ENCODE measurements at regions not wholly inside any gene's neighbourhood (a gene's known extent, or its start where the extent isn't known, plus 50 kb on each side); places are given as distances from the start of the nearest gene placed in this dataset.

- Histone ChIP-seq H3K27me3 (ENCODE audit: control insufficient read depth, insufficient read depth, low read length) (no peaks in the 10 kb centered on the region), H3K4me3 (ENCODE audit: insufficient read depth, low read depth, low read length) (no peak overlapping the region), H3K36me3 (replicated peaks; ENCODE audit: control insufficient read depth, insufficient read depth, low read length) (no peaks in the 10 kb centered on the region)
- no peak for DNase-seq
These were observed 141.3 kb downstream of the TRMT11 start for GRCh38 chr6:126127659-126128058.

- DNase-seq = no peak
- H3K4me3 ChIP-seq (ENCODE audit: insufficient read depth, low read depth, low read length) = no peak overlapping the region
- H3K27me3 ChIP-seq (ENCODE audit: control insufficient read depth, insufficient read depth, low read length) = no peaks in the 10 kb centered on the region
These were observed 144.9 kb downstream of the TRMT11 start for GRCh38 chr6:126131246-126131645.

GRCh38 chr6:126133984-126134383 lies 147.6 kb downstream of the TRMT11 start:
- no peak for DNase-seq
- Histone ChIP-seq H3K36me3 (replicated peaks; ENCODE audit: control insufficient read depth, insufficient read depth, low read length) (no peaks in the 10 kb centered on the region), H3K27me3 (ENCODE audit: control insufficient read depth, insufficient read depth, low read length) (no peaks in the 10 kb centered on the region), H3K4me3 (ENCODE audit: insufficient read depth, low read depth, low read length) (no peak overlapping the region)

More at GRCh38 chr6:126131246-126131645, 144.9 kb downstream of the TRMT11 start:
- H3K36me3 ChIP-seq (replicated peaks; ENCODE audit: control insufficient read depth, insufficient read depth, low read length) = no peaks in the 10 kb centered on the region

GRCh38 chr6:126134491-126134890 lies 148.2 kb downstream of the TRMT11 start:
- H3K27me3 ChIP-seq (ENCODE audit: control insufficient read depth, insufficient read depth, low read length) = no peaks in the 10 kb centered on the region
- no peaks in the 10 kb centered on the region for H3K36me3 ChIP-seq (replicated peaks; ENCODE audit: control insufficient read depth, insufficient read depth, low read length)
- no peak for DNase-seq
- H3K4me3 ChIP-seq (ENCODE audit: insufficient read depth, low read depth, low read length) = no peak overlapping the region

- no peaks in the 10 kb centered on the region for H3K27me3 ChIP-seq (ENCODE audit: control insufficient read depth, insufficient read depth, low read length)
- no peaks in the 10 kb centered on the region for H3K36me3 ChIP-seq (replicated peaks; ENCODE audit: control insufficient read depth, insufficient read depth, low read length)
- DNase-seq = no peak
- H3K4me3 ChIP-seq (ENCODE audit: insufficient read depth, low read depth, low read length) = no peak overlapping the region
These were observed 153.7 kb downstream of the TRMT11 start for GRCh38 chr6:126140015-126140414.

- DNase-seq = no peak
- Histone ChIP-seq H3K36me3 (replicated peaks; ENCODE audit: control insufficient read depth, insufficient read depth, low read length) (no peaks in the 10 kb centered on the region), H3K4me3 (ENCODE audit: insufficient read depth, low read depth, low read length) (no peak overlapping the region), H3K27me3 (ENCODE audit: control insufficient read depth, insufficient read depth, low read length) (no peaks in the 10 kb centered on the region)
These were observed 157.5 kb downstream of the TRMT11 start for GRCh38 chr6:126143761-126144251.

- Histone ChIP-seq H3K4me3 (ENCODE audit: insufficient read depth, low read depth, low read length) (no peak overlapping the region), H3K27me3 (ENCODE audit: control insufficient read depth, insufficient read depth, low read length) (no peaks in the 10 kb centered on the region), H3K36me3 (replicated peaks; ENCODE audit: control insufficient read depth, insufficient read depth, low read length) (no peaks in the 10 kb centered on the region)
- DNase-seq = peak; percentile 6
These were observed 159.0 kb downstream of the TRMT11 start for GRCh38 chr6:126145351-126145750.

- Histone ChIP-seq H3K4me3 (ENCODE audit: insufficient read depth, low read depth, low read length) (no peak overlapping the region), H3K27me3 (ENCODE audit: control insufficient read depth, insufficient read depth, low read length) (no peaks in the 10 kb centered on the region), H3K36me3 (replicated peaks; ENCODE audit: control insufficient read depth, insufficient read depth, low read length) (no peaks in the 10 kb centered on the region)
- no peak for DNase-seq
These were observed 161.0 kb downstream of the TRMT11 start for GRCh38 chr6:126147291-126147815.

GRCh38 chr6:126148853-126149252 lies 162.5 kb downstream of the TRMT11 start:
- H3K36me3 ChIP-seq (replicated peaks; ENCODE audit: control insufficient read depth, insufficient read depth, low read length) = no peaks in the 10 kb centered on the region
- no peaks in the 10 kb centered on the region for H3K27me3 ChIP-seq (ENCODE audit: control insufficient read depth, insufficient read depth, low read length)
- no peak for DNase-seq
- no peak overlapping the region for H3K4me3 ChIP-seq (ENCODE audit: insufficient read depth, low read depth, low read length)

GRCh38 chr6:126152372-126152745 lies 166.0 kb downstream of the TRMT11 start:
- no peaks in the 10 kb centered on the region for H3K36me3 ChIP-seq (replicated peaks; ENCODE audit: control insufficient read depth, insufficient read depth, low read length)
- no peaks in the 10 kb centered on the region for H3K27me3 ChIP-seq (ENCODE audit: control insufficient read depth, insufficient read depth, low read length)
- DNase-seq = no peak
- H3K4me3 ChIP-seq (ENCODE audit: insufficient read depth, low read depth, low read length) = no peak overlapping the region

- Histone ChIP-seq H3K4me3 (ENCODE audit: insufficient read depth, low read depth, low read length) (no peak overlapping the region), H3K27me3 (ENCODE audit: control insufficient read depth, insufficient read depth, low read length) (no peaks in the 10 kb centered on the region), H3K36me3 (replicated peaks; ENCODE audit: control insufficient read depth, insufficient read depth, low read length) (no peaks in the 10 kb centered on the region)
- DNase-seq = no peak
These were observed 167.3 kb downstream of the TRMT11 start for GRCh38 chr6:126153661-126154060.

GRCh38 chr6:126156973-126157372 lies 170.6 kb downstream of the TRMT11 start:
- no peak for DNase-seq
- no peak overlapping the region for H3K4me3 ChIP-seq (ENCODE audit: insufficient read depth, low read depth, low read length)
- no peaks in the 10 kb centered on the region for H3K36me3 ChIP-seq (replicated peaks; ENCODE audit: control insufficient read depth, insufficient read depth, low read length)
- no peaks in the 10 kb centered on the region for H3K27me3 ChIP-seq (ENCODE audit: control insufficient read depth, insufficient read depth, low read length)

GRCh38 chr6:126167726-126168125 lies 172.2 kb upstream of the CENPW start:
- DNase-seq = no peak
- Histone ChIP-seq H3K36me3 (replicated peaks; ENCODE audit: control insufficient read depth, insufficient read depth, low read length) (no peaks in the 10 kb centered on the region), H3K27me3 (ENCODE audit: control insufficient read depth, insufficient read depth, low read length) (no peaks in the 10 kb centered on the region), H3K4me3 (ENCODE audit: insufficient read depth, low read depth, low read length) (no peak overlapping the region)

GRCh38 chr6:126170433-126170832 lies 169.5 kb upstream of the CENPW start:
- DNase-seq = no peak
- Histone ChIP-seq H3K27me3 (ENCODE audit: control insufficient read depth, insufficient read depth, low read length) (no peaks in the 10 kb centered on the region), H3K36me3 (replicated peaks; ENCODE audit: control insufficient read depth, insufficient read depth, low read length) (no peaks in the 10 kb centered on the region), H3K4me3 (ENCODE audit: insufficient read depth, low read depth, low read length) (no peak overlapping the region)

GRCh38 chr6:126170978-126171382 lies 168.9 kb upstream of the CENPW start:
- no peaks in the 10 kb centered on the region for H3K27me3 ChIP-seq (ENCODE audit: control insufficient read depth, insufficient read depth, low read length)
- no peaks in the 10 kb centered on the region for H3K36me3 ChIP-seq (replicated peaks; ENCODE audit: control insufficient read depth, insufficient read depth, low read length)
- peak; percentile 9 for DNase-seq
- H3K4me3 ChIP-seq (ENCODE audit: insufficient read depth, low read depth, low read length) = no peak overlapping the region

GRCh38 chr6:126172131-126172530 lies 167.8 kb upstream of the CENPW start:
- Histone ChIP-seq H3K36me3 (replicated peaks; ENCODE audit: control insufficient read depth, insufficient read depth, low read length) (no peaks in the 10 kb centered on the region), H3K4me3 (ENCODE audit: insufficient read depth, low read depth, low read length) (no peak overlapping the region), H3K27me3 (ENCODE audit: control insufficient read depth, insufficient read depth, low read length) (no peaks in the 10 kb centered on the region)
- DNase-seq = no peak
